IgD-negative memory B cell (primary cell): ENCODE measurements at regions not wholly inside any gene's neighbourhood (a gene's known extent, or its start where the extent isn't known, plus 50 kb on each side); places are given as distances from the start of the nearest gene placed in this dataset.
"Not testable (repeated sequence)": the region's sequence is repeated elsewhere in the genome, so short reads cannot be mapped to it uniquely, and the experiment has no call there.

Source experiments
- H3K27ac Mint-ChIP-seq, 3 donors: one replicate each; pipeline ENCODE4 v1.8.0; 2020 to 2022; ENCODE audit warnings: mild to moderate bottlenecking in 3 of 3, mixed read lengths in 3 of 3, moderate library complexity in 1 of 3
- H3K27me3 Mint-ChIP-seq: one replicate; pipeline ENCODE4 v1.8.0; 2021; ENCODE audit warnings: mixed read lengths
- H3K36me3 Mint-ChIP-seq: one replicate; pipeline ENCODE4 v1.8.0; 2020; ENCODE audit warnings: mild to moderate bottlenecking, mixed read lengths
- H3K4me1 Mint-ChIP-seq, 3 donors: one replicate each; pipeline ENCODE4 v1.8.0; 2020 to 2022; ENCODE audit warnings: mixed read lengths in 3 of 3, mild to moderate bottlenecking in 1 of 3
- H3K4me3 Mint-ChIP-seq, 4 donors: one replicate each; pipeline ENCODE4 v1.8.0; 2020 to 2022; ENCODE audit warnings: mild to moderate bottlenecking in 4 of 4, mixed read lengths in 4 of 4, moderate library complexity in 3 of 4
- H3K9me3 Mint-ChIP-seq, 3 donors: one replicate each; pipeline ENCODE4 v1.8.0; 2020 to 2021; ENCODE audit warnings: mixed read lengths in 3 of 3, mild to moderate bottlenecking in 1 of 3

DNA sequence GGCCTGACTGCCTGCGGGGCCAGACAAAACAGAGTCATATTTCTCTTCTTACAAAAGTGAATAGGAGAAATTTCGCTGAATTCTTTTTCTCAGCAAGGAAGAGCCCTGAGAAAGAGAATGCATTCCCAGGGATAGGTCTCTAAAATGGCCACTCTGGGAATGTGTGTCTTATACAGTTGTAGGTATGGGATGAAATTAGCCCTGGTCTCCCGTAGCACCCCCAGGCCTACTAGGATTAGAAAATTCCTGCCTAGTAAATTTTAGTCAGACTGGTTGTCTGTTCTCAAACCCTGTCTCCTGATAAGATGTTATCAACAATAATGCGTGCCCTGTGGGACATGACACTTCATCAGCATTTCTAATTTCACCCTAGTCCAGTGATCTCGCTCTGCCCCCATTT is 920.1 kb downstream of the LTN1 start:
- Mint-ChIP-seq H3K4me1 (no peaks in the 10 kb centered on the region), H3K27ac (no peak overlapping the region), H3K36me3 (no peaks in the 10 kb centered on the region), H3K4me3 (peak overlapping the region in 1 of 4 donors; percentile 49), H3K9me3 (peaks cover 2 to 4% (median 2%) of the 10 kb centered on the region in 3 donors), H3K27me3 (peaks cover 2% of the 10 kb centered on the region)

DNA sequence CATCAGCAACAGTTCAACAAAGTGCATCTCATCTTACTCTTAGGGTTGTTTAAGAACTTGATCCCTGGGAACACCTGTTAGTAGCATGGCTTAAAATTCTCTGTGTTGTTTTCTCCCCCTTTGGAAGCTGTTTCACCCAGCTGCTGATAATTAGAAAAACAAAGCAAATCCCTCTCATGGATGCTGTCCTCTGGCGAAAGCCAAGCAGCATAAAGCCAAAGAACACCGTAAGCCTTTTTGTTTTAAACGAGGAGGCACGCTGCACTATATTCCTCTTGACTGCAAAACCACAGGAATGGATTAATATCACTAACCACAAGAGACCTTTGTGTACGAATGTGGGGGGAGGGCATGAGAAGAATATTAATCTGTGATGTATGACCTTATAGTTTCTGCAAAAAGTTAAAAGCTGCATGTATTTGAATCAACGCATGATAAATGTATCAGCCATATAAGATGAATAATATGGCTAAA is 923.2 kb downstream of the LTN1 start:
- Mint-ChIP-seq H3K27ac (no peak overlapping the region), H3K4me1 (peaks cover 0 to 7% (median 0%) of the 10 kb centered on the region in 3 donors), H3K9me3 (peaks cover 2 to 4% (median 2%) of the 10 kb centered on the region in 3 donors), H3K4me3 (no peak overlapping the region), H3K36me3 (no peaks in the 10 kb centered on the region), H3K27me3 (peaks cover 1% of the 10 kb centered on the region)

DNA sequence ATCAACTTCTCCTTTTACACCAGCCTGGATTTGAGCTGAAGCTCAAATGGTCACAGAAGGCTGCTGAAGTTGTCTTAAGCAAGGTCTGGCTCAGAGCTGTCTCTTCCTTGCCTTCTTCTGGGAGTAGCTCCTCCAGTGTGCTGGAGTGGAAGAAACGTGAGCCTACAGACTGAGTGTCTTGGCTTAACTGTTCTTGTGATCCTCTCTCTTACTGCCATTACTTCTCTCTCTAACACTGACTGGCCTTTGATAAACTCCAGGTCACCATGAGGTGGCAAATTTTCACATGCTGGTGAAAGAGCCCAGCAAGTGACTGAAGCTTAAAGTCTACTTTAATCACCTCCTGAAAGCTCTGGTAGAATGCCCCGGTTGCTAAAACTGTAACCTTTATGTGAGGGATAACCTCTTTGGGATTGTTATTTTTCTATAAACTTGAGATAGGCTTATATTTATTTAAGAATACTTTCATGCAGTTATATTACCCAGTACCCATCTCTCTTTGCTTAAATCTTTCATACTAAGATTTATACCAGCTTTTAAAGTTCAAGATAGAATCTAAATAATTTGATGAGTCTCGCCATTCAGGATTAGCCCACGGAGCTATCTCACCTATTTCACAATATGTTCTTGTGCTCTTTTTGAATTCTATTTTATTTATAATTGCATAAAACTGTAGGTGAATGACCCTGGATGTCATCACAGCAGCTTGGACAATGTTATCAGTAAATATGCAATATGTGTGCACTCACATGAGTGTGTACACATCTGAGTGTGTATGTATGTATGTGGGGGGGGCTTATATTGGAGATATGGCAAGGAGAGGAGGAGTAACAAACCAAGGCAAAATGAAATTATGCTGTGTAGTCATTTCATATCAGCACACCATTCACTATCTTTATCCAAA is 924.0 kb downstream of the LTN1 start:
- H3K9me3 Mint-ChIP-seq, result peaks cover 0 to 4% (median 2%) of the 10 kb centered on the region in 3 donors
- peaks cover 0 to 7% (median 0%) of the 10 kb centered on the region in 3 donors for H3K4me1 Mint-ChIP-seq
- no peaks in the 10 kb centered on the region for H3K27me3 Mint-ChIP-seq
- H3K27ac Mint-ChIP-seq, result no peak overlapping the region
- H3K36me3 Mint-ChIP-seq, result no peaks in the 10 kb centered on the region
- H3K4me3 Mint-ChIP-seq, result no peak overlapping the region

DNA sequence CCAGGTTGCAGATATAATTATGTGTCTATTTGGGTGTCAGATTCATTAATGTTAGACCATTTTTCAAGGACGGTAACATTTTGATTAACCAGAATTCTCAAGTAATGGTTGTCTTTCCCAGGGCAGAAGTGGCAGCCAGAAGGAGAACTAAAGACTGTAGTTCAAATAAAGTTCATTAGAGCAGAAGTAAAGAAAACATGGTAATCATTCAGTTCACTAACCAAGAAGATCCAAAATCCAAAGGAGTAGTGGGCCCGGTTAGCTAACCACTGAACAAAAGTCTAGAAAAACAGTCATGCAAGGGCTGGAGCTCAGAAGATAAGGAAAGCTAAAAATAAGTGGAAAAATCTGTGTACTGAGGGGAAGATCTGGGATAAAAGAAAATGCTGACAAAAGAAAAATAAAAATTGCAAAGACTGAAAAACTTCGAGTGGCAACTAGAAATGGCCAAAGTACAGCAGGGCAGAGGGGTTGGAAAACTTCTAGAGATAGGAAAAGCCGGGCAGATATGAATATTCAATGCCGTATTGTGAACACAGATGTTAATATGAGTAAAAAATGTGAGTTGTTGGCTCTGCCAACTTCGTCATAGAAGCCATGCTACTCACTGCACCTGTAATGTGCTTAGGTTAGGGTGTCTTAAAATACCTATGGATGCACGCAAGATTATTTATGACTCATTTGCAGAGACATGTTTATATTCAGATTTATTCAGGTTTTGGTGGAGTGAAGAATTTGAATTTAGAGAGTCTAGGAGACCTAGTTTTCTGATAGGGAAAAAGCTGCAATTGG is 925.9 kb downstream of the LTN1 start:
- no peak overlapping the region for H3K27ac Mint-ChIP-seq
- no peaks in the 10 kb centered on the region for H3K36me3 Mint-ChIP-seq
- no peaks in the 10 kb centered on the region for H3K27me3 Mint-ChIP-seq
- peaks cover 0 to 7% (median 0%) of the 10 kb centered on the region in 3 donors for H3K4me1 Mint-ChIP-seq
- H3K9me3 Mint-ChIP-seq, result no peaks in the 10 kb centered on the region
- peak overlapping the region in 1 of 4 donors; percentile 6 for H3K4me3 Mint-ChIP-seq

DNA sequence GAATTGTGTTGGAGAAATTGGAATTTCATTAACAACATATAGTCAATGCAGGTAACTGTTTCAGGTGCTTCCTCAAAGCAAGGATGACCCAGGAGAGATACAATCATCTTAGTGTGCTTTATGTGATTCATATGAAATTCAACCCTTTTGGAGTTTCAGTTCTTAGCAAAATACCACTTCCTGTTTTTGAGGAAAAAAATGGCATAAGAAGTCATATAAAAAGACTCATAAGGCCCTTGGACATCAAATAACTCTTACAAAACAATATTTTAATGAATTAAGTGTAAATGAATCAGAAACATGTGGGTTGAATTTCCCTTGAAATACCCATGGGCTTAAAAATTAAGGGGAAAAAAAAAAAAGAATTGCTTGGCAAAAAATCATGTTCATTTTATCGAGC is 926.6 kb downstream of the LTN1 start:
- H3K9me3 Mint-ChIP-seq, result no peaks in the 10 kb centered on the region

DNA sequence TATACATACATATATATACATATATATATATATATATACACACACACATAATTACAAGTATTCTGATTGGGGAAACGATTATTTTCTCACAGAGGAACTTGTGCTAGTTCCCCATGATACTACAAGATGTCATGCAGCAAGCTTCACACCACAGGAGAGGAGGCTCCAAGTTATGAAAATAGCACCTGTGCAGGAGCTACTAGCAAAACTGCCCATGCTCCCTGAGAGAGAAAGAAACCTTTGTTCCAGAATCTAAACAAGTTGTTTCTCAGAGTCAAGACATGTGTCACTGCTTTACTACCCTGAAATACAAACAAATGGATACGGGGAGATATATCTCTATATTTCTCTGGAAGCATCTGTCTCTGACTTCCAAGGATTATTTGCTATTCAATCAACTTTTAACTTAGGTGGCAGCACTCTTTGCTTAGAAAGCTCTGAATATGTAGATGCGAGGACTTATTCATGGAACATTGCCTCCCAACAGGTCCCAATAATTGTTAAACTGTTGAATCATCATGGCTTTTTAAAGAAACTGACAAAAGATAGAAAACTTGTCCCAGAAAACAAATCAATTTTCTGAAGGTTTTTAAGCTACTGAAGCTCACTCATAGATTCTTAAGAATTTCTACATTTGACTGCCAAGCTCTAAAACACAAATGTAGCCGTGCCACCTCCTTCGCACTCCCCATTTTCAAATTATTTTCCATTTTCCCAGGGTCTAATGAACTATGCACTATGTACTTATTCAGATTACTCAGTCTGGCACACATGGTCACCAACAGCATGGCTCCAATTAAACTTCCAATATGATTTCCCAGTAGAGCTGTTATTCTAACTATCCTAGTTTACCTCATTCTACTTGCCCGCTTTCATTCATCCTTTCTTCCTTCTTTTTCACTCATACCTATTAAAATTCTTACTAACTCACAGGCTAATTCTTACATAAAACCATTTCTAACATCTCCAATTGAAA is 929.1 kb downstream of the LTN1 start:
- Mint-ChIP-seq H3K27ac (no peak overlapping the region), H3K36me3 (no peaks in the 10 kb centered on the region), H3K27me3 (no peaks in the 10 kb centered on the region), H3K9me3 (no peaks in the 10 kb centered on the region), H3K4me1 (peaks cover 0 to 7% (median 0%) of the 10 kb centered on the region in 3 donors), H3K4me3 (peak overlapping the region in 1 of 4 donors; percentile 18)

More for the DNA sequence above, 926.6 kb downstream of the LTN1 start:
- H3K27me3 Mint-ChIP-seq, result no peaks in the 10 kb centered on the region
- no peaks in the 10 kb centered on the region for H3K36me3 Mint-ChIP-seq
- no peak overlapping the region for H3K4me3 Mint-ChIP-seq
- H3K4me1 Mint-ChIP-seq, result peaks cover 0 to 7% (median 0%) of the 10 kb centered on the region in 3 donors
- no peak overlapping the region for H3K27ac Mint-ChIP-seq

DNA sequence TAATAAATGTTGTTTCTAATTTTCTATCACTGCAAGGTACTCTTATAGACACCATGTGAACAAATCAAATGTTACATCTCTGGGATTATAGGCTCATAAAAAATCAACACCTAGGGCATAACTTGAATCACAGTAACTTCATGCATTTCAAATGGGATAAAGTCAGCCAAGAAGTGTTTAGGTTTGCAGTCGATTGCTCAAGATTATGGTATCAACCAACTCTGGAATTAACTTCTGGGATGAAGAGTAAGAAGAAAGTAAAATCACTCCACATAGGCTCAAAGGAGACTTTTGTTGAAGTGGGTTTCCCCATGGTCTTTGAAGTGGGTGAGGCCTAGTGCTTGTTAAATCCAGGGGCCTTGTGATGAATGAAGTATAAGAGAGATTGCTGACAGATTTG is 939.7 kb downstream of the LTN1 start:
- H3K36me3 Mint-ChIP-seq, H3K27me3 Mint-ChIP-seq, H3K4me3 Mint-ChIP-seq, H3K27ac Mint-ChIP-seq, H3K4me1 Mint-ChIP-seq, H3K9me3 Mint-ChIP-seq: not testable (repeated sequence)

DNA sequence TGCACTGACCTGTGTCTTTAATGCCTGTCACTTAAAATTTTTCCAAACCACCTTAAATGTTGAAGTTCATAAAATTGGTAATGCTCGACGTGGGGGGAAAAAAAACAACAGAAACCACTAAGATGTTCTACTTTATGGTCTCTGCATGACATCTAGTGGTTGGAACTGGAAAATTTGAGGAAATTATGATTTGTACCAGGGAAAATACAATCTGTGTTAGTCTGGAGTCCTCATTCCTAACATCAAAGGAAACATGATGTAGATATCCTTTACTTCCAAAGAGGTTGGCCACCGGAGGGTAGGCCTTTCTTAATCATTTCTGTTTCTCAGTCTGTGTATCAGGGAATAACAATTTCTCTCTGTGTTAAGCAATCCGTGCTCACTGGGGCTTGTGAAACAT is 941.0 kb downstream of the LTN1 start:
- H3K9me3 Mint-ChIP-seq, H3K4me3 Mint-ChIP-seq, H3K27ac Mint-ChIP-seq, H3K36me3 Mint-ChIP-seq, H3K4me1 Mint-ChIP-seq, H3K27me3 Mint-ChIP-seq: not testable (repeated sequence)

DNA sequence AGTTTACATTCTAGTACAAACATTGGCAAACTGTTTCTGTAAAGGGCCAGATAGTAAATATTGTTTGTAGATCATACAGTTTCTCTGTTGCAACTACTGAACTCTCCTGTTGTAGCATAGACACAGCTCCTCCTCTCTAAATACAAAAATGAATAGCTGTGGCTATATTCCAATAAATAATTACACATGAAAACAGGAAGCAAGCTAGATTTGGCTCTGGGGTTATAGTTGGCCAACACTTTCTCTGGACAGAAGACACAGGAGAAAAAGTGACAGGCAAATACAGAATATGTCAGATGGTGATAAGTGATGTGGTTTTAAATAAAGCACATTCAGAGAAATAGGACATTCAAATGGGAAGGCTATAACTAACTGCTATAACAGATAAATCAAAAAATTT is 957.0 kb downstream of the LTN1 start:
- H3K27me3 Mint-ChIP-seq, H3K36me3 Mint-ChIP-seq, H3K4me3 Mint-ChIP-seq, H3K27ac Mint-ChIP-seq, H3K4me1 Mint-ChIP-seq: not testable (repeated sequence)
- peaks cover 6 to 14% (median 8%) of the 10 kb centered on the region in 3 donors for H3K9me3 Mint-ChIP-seq

DNA sequence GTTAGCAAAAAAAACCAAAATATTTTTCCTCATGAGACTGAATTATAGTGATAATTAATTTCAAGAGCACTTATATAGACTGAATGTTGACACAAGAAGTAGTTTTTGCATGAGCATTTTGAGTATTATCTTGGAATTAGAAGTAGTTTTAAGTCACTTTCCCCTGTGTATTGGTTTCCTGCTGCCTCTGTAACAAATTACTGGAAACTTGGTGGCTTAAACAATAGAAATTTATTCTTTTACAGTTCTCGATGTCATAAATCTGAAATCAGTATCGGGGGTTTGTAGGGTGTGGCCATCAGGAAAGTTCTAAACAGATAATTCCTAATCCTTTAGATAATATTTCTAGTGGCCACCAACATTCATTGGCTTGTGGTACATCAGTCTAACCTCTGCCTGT is 957.8 kb downstream of the LTN1 start:
- not testable (repeated sequence) for H3K4me1 Mint-ChIP-seq, H3K4me3 Mint-ChIP-seq, H3K36me3 Mint-ChIP-seq, H3K27me3 Mint-ChIP-seq, H3K27ac Mint-ChIP-seq
- peaks cover 6 to 15% (median 8%) of the 10 kb centered on the region in 3 donors for H3K9me3 Mint-ChIP-seq

DNA sequence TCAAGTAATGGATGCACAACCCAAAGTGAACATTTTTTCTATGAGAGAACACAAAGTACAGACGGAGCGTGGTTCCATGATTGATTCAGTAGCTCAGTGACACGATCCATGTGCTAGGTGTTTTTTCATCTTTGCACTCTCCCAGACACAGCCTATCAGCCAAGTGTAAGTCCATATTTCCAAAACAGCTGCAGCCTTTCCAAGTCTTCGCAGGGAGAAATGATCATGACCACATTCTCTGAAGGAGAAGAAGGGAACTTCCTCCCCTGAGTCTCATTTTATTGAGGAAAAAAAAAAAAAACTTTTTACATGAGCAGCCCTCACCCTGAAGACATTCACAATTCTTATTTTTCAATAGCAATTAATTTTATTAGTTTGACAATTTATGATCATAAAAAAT is 958.3 kb downstream of the LTN1 start:
- Mint-ChIP-seq H3K9me3 (peaks cover 6 to 16% (median 9%) of the 10 kb centered on the region in 3 donors), H3K27ac (peak overlapping the region in 1 of 3 donors; percentile 10)
- H3K27me3 Mint-ChIP-seq, H3K36me3 Mint-ChIP-seq, H3K4me3 Mint-ChIP-seq, H3K4me1 Mint-ChIP-seq: not testable (repeated sequence)

DNA sequence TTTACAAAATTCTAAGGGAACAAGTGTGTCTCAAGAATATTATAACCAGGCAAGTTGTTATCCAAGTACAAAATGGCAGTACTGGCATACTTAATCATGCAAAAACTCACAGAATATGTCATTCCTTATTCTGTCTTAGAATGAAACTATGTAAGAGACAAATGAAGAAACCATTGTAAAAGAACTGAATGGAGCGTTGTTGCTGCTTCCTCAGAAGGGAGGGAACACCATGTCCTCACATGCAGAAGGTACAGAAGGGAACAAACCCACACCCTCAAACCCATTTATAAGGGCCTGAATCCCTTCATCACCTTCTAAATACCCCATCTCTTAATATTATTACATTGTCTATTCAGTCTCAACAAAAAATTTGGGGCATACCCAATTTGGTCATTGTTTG is 960.0 kb downstream of the LTN1 start:
- not testable (repeated sequence) for H3K36me3 Mint-ChIP-seq, H3K27ac Mint-ChIP-seq, H3K4me1 Mint-ChIP-seq, H3K4me3 Mint-ChIP-seq, H3K27me3 Mint-ChIP-seq
- H3K9me3 Mint-ChIP-seq, result peaks cover 6 to 19% (median 9%) of the 10 kb centered on the region in 3 donors

DNA sequence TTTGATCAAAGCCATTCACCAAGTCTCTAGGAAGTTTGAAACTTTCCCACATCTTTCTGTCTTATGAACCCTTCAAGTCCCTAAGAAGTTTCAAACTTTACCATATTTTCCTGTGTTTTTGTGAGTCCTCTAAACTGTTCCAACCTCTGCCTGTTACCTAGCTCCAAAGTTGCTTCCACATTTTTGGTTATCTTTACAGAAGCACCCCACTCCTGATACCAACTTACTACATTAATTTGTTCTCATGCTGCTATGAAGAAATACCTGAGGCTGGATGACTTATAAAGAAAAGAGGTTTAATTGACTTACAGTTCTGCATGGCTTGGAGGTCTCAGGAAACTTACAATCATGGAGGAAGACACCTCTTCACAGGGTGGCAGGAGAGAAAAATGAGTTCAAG is 961.6 kb downstream of the LTN1 start:
- not testable (repeated sequence) for H3K27me3 Mint-ChIP-seq, H3K4me3 Mint-ChIP-seq, H3K27ac Mint-ChIP-seq, H3K4me1 Mint-ChIP-seq, H3K36me3 Mint-ChIP-seq
- peaks cover 6 to 19% (median 9%) of the 10 kb centered on the region in 3 donors for H3K9me3 Mint-ChIP-seq

DNA sequence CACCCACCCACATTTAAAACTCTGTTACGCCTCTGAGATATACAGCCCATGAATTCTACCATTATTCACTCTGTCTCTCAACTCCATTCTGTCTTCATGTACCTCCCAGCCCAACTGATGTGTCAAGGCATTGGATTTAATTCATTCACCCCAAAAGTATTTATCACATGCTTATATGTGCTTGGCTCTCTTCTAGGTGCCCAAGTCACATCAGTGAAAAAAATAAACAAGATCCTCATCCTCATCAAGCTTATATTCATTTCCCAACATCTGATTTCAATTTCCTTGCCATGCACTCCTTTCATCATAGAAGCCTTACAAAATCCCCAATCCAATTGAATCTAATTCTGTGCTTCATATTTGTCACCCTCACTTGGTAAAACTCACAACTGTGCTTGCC is 967.6 kb downstream of the LTN1 start:
- peaks cover 0 to 5% (median 4%) of the 10 kb centered on the region in 3 donors for H3K9me3 Mint-ChIP-seq
- no peaks in the 10 kb centered on the region for H3K4me1 Mint-ChIP-seq
- no peaks in the 10 kb centered on the region for H3K27me3 Mint-ChIP-seq
- H3K4me3 Mint-ChIP-seq, result no peak overlapping the region
- H3K36me3 Mint-ChIP-seq, result no peaks in the 10 kb centered on the region
- no peak overlapping the region for H3K27ac Mint-ChIP-seq
